HG03571 (cell line): ENCODE measurements at regions not wholly inside any gene's neighbourhood (a gene's known extent, or its start where the extent isn't known, plus 50 kb on each side); places are given as distances from the start of the nearest gene placed in this dataset.
"Not testable (repeated sequence)": the region's sequence is repeated elsewhere in the genome, so short reads cannot be mapped to it uniquely, and the experiment has no call there.

Experiments
- ATAC-seq: cut with Tn5 transposase; IDR thresholded peaks from one replicate; pipeline ENCODE4 v1.9.1; 2021; ENCODE audit not compliant: unreplicated experiment

- ATAC-seq = no peak
These were observed 81.8 kb upstream of the RASA1 start for GRCh38 chr5:87185838-87186237.

DNA sequence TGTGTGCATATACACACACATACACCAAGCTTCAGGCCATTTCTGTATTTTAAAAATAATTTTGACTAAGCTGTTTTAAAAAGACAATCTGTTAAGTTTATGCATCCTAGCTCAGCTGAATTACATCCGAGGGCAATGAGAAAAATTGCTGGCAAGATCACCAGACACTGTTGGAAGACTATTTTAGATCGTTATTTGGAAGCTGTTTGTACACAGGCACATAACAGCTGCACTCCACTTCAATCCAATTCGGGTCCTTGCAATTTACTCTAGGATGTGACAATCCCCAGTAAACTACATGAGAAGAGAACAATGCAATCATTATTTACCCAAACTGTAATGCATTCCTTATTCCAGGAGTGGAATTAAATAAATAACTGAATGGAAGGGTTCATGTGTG lies 79.3 kb upstream of the RASA1 start:
- ATAC-seq = no peak

GRCh38 chr5:87190041-87190440 lies 77.6 kb upstream of the RASA1 start:
- ATAC-seq = no peak

GRCh38 chr5:87190687-87191086 lies 77.0 kb upstream of the RASA1 start:
- peak; percentile 60 for ATAC-seq

- no peak for ATAC-seq
These were observed 76.0 kb upstream of the RASA1 start for GRCh38 chr5:87191645-87192044.

- no peak for ATAC-seq
These were observed 72.5 kb upstream of the RASA1 start for GRCh38 chr5:87195104-87195591.

- ATAC-seq = no peak
These were observed 72.1 kb upstream of the RASA1 start for GRCh38 chr5:87195616-87196015.

DNA sequence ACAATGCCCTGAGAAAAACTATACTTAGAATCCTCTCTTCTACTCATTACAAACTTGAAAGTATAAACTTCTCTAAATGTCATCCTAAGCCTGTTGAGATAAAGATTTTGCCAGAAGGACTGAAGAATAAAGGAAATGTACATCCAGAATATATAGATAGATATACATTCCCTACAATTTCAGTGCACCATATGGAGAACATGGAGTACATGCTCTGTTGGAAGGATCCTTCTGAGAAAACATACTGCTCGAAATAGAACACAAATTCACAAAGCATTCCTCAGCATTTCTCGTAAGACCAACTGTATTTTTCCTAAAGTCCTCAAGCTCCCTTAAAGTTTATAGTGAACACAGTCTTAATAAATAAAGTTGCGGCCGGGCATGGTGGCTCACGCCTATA lies 69.7 kb upstream of the RASA1 start:
- no peak for ATAC-seq

DNA sequence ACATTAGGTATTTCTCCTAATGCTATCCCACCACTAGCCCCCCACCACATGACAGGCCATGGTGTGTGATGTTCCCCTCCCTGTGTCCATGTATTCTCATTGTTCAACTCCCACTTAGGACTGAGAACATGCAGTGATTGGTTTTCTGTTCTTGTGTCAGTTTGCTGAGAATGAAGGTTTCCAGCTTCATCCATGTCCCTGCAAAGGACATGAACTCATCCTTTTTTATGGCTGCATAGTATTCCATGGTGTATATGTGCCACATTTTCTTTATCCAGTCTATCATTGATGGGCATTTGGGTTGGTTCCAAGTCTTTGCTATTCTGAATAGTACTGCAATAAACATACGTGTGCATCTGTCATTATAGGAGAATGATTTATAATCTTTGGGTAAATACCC lies 68.4 kb upstream of the RASA1 start:
- ATAC-seq = not testable (repeated sequence)

DNA sequence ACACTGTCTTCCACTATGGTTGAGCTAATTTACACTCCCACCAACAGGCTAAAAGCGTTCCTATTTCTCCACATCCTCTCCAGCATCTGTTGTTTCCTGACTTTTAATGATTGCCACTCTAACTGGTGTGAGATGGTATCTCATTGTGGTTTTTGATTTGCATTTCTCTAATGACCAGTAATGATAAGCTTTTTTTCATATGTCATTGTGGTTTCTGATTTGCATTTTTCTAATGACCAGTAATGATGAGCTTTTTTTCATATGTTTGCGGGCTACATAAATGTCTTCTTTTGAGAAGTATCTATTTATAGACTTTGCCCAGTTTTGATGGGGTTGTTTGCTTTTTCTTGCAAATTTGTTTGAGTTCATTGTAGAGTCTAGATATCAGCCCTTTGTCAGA lies 68.0 kb upstream of the RASA1 start:
- not testable (repeated sequence) for ATAC-seq

GRCh38 chr5:87210076-87210475 lies 57.6 kb upstream of the RASA1 start:
- no peak for ATAC-seq

DNA sequence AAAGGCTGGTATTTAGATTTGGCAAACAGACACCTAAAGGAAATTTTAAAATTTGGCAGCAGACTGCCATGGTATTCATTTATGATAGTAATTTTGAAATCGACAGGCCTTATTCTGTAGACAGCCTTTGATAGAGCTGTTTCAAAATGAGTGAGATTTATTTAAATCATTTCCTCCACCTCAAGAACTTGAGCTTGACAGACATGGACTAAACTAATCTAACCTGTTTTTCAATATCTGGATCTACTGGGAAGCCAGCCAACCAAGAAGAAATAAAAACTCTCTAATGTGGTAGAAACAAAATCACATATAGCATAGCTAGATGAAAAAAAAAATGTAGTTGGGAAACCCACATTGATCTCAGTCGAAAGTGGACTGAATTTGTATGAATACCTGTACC lies 56.9 kb upstream of the RASA1 start:
- ATAC-seq = no peak

GRCh38 chr5:87211676-87212075 lies 56.0 kb upstream of the RASA1 start:
- ATAC-seq = no peak

DNA sequence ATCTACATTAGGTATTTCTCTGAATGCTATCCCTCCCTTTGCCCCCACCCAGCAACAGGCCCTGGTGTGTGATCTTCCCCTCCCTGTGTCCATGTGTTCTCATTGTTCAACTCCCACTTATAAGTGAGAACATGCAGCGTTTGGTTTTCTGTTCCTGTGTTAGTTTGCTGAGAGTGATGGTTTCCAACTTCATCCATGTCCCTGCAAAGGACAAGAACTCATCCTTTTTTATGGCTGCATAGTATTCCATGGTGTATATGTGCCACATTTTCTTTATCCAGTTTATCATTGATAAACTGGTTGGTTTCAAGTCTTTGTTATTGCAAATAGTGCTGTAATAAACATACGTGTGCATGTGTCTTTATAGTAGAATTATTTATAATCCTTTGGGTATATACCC lies 55.5 kb upstream of the RASA1 start:
- ATAC-seq = not testable (repeated sequence)

DNA sequence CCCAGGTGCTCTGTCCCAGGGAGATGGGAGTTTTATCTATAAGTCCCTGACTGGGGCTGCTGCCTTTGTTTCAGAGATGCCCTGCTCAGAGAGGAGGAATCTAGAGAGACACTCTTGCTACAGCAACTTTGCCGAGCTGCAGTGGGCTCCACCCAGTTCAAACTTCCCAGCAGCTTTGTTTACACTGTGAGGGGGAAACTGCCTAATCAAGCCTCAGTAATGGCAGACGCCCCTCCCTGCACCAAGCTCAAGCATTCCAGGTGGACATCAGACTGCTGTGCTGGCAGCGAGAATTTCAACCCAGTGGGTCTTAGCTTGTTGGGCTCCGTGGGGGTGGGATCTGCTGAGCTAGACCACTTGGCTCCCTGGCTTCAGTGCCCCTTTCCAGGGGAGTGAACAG lies 50.2 kb upstream of the RASA1 start:
- not testable (repeated sequence) for ATAC-seq
